ENCODE measurements at regions not wholly inside any gene's neighbourhood (a gene's known extent, or its start where the extent isn't known, plus 50 kb on each side); places are given as distances from the start of the nearest gene placed in this dataset.

- Histone ChIP-seq H3K4me2 (no peak overlapping the region), H4K20me1 (replicated peaks; ENCODE audit: insufficient read depth) (no peaks in the 10 kb centered on the region), H3K9me2 (ENCODE audit: insufficient read depth) (no peaks in the 10 kb centered on the region), H3F3A (replicated peaks; ENCODE audit: low read depth) (no peaks in the 10 kb centered on the region), H3K27me3 (ENCODE audit: insufficient read depth) (no peaks in the 10 kb centered on the region), H2AFZ (no peak overlapping the region), H3K27ac (ENCODE audit: low read depth) (no peak overlapping the region), H3K4me1 (ENCODE audit: insufficient read depth) (no peaks in the 10 kb centered on the region), H3K79me2 (replicated peaks; ENCODE audit: insufficient read depth) (no peaks in the 10 kb centered on the region), H3K4me3 (no peak overlapping the region), H3K36me3 (ENCODE audit: insufficient read depth) (no peaks in the 10 kb centered on the region)
- Mint-ChIP-seq H3K36me3 (ENCODE audit: low read depth) (peaks cover 14% of the 10 kb centered on the region), H3K4me1 (no peaks in the 10 kb centered on the region), H3K4me3 (no peak overlapping the region), H3K9me3 (peaks cover 12% of the 10 kb centered on the region), H3K27ac (no peak overlapping the region), H3K27me3 (ENCODE audit: insufficient read depth, low read depth, poor library complexity) (peaks cover 3% of the 10 kb centered on the region)
- ATAC-seq (no peak), DNase-seq (ENCODE audit: low spot score) (no peak)
- no peak for TF ChIP-seq EZH2phosphoT487 (IDR thresholded peaks at IDR 0.05; ENCODE audit: unreplicated experiment)
- no peak for TF ChIP-seq REST (IDR thresholded peaks at IDR 0.05; ENCODE audit: unreplicated experiment)
Observed at GRCh38 chr6:169968541-169969270, 217.3 kb downstream of the ERMARD start.

- no peaks in the 10 kb centered on the region for H3F3A ChIP-seq (replicated peaks; ENCODE audit: low read depth)
- no peaks in the 10 kb centered on the region for H3K9me2 ChIP-seq (ENCODE audit: insufficient read depth)
- H3K4me2 ChIP-seq = no peak overlapping the region
- H3K4me3 Mint-ChIP-seq = no peak overlapping the region
- H3K36me3 ChIP-seq (ENCODE audit: insufficient read depth) = no peaks in the 10 kb centered on the region
- no peaks in the 10 kb centered on the region for H3K27me3 ChIP-seq (ENCODE audit: insufficient read depth)
- H3K27ac Mint-ChIP-seq = no peak overlapping the region
- H3K36me3 Mint-ChIP-seq (ENCODE audit: low read depth) = peaks cover 14% of the 10 kb centered on the region
- no peaks in the 10 kb centered on the region for H3K4me1 Mint-ChIP-seq
- H3K27me3 Mint-ChIP-seq (ENCODE audit: insufficient read depth, low read depth, poor library complexity) = peaks cover 7% of the 10 kb centered on the region
- no peak overlapping the region for H2AFZ ChIP-seq
- no peaks in the 10 kb centered on the region for H4K20me1 ChIP-seq (replicated peaks; ENCODE audit: insufficient read depth)
- H3K79me2 ChIP-seq (replicated peaks; ENCODE audit: insufficient read depth) = no peaks in the 10 kb centered on the region
- ATAC-seq (no peak), DNase-seq (ENCODE audit: low spot score) (no peak)
- peaks cover 12% of the 10 kb centered on the region for H3K9me3 Mint-ChIP-seq
- no peak overlapping the region for H3K27ac ChIP-seq (ENCODE audit: low read depth)
- no peaks in the 10 kb centered on the region for H3K4me1 ChIP-seq (ENCODE audit: insufficient read depth)
- H3K4me3 ChIP-seq = no peak overlapping the region
- TF ChIP-seq STAT1 (IDR thresholded peaks at IDR 0.05; ENCODE audit: unreplicated experiment) = no peak
- TF ChIP-seq ZNF462 (CRISPR knock-in tag; IDR thresholded peaks at IDR 0.05) = no peak
- no peak for TF ChIP-seq REST (IDR thresholded peaks at IDR 0.05; ENCODE audit: unreplicated experiment)
- TF ChIP-seq ZNF331 (CRISPR knock-in tag; IDR thresholded peaks at IDR 0.05; ENCODE audit: low read depth) = no peak
- TF ChIP-seq JUNB (IDR thresholded peaks at IDR 0.05; ENCODE audit: unreplicated experiment) = no peak
- no peak for TF ChIP-seq EZH2phosphoT487 (IDR thresholded peaks at IDR 0.05; ENCODE audit: unreplicated experiment)
- no peak for TF ChIP-seq NANOG (IDR thresholded peaks at IDR 0.05; ENCODE audit: borderline replicate concordance)
Observed at GRCh38 chr6:169967687-169968086, 216.3 kb downstream of the ERMARD start.

Measured in GM23338 (cell line).